22Rv1 (cell line): ENCODE measurements at regions not wholly inside any gene's neighbourhood (a gene's known extent, or its start where the extent isn't known, plus 50 kb on each side); places are given as distances from the start of the nearest gene placed in this dataset.

ENCODE experiments used
- H3K27ac ChIP-seq: fragments of 450-650 bp; 2 replicates; pipeline ENCODE4 v1.5.1; 2017
- ZFX ChIP-seq: fragments of 450-650 bp; IDR thresholded peaks from 2 replicates; pipeline ENCODE4 v1.6.1; 2017; ENCODE audit warnings: antibody characterized with exemption, borderline replicate concordance
- TF ChIP-seq, protein P1 (sequence below): fragments of 450-650 bp; IDR thresholded peaks from 2 replicates; pipeline ENCODE4 v1.5.1; 2017; ENCODE audit warnings: mild to moderate bottlenecking

DNA sequence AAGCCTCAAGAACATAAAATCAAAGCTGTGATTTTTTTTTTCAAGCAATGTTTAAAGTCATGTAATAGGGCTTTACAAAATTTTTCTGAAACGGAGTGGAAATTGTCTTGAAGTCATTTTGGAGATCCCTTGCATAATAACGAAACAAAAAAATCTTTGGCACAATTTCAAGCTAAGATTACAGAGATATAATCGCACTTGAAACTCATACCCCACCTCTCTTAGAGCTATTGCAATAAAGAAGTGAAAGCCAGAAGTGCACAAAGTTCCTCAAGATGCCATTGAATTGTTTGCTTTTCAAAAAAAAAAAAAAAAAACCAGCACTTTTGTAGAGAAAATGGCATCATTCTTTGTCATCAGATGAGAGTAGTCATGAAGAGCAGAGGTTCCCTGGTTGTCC, 152.3 kb downstream of the PAX3 start:
- H3K27ac ChIP-seq, result no peak overlapping the region
- TF ChIP-seq ZFX, result no peak
- TF ChIP-seq, protein P1, sequence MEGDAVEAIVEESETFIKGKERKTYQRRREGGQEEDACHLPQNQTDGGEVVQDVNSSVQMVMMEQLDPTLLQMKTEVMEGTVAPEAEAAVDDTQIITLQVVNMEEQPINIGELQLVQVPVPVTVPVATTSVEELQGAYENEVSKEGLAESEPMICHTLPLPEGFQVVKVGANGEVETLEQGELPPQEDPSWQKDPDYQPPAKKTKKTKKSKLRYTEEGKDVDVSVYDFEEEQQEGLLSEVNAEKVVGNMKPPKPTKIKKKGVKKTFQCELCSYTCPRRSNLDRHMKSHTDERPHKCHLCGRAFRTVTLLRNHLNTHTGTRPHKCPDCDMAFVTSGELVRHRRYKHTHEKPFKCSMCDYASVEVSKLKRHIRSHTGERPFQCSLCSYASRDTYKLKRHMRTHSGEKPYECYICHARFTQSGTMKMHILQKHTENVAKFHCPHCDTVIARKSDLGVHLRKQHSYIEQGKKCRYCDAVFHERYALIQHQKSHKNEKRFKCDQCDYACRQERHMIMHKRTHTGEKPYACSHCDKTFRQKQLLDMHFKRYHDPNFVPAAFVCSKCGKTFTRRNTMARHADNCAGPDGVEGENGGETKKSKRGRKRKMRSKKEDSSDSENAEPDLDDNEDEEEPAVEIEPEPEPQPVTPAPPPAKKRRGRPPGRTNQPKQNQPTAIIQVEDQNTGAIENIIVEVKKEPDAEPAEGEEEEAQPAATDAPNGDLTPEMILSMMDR, result no peak

DNA sequence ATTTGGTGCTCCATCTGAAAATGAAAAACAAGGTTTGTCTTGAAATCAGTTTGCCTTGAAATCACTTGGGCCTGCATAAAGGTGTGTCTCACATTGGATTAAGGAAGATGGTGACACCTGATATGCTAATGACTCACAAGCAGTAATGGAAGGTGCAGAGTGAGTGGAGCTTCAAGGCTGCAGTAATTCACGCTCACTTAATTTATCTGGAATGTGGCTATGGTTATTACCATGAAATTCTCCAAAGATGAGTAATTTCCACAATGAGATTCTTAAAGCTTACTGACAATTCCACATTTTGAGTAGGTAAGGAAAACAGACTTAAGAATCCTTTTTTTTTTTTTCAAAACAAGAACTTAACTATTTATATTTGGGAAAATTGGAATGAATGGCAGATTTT, 156.8 kb downstream of the PAX3 start:
- TF ChIP-seq ZFX, result no peak
- TF ChIP-seq, protein P1, result no peak
- H3K27ac ChIP-seq, result no peak overlapping the region

DNA sequence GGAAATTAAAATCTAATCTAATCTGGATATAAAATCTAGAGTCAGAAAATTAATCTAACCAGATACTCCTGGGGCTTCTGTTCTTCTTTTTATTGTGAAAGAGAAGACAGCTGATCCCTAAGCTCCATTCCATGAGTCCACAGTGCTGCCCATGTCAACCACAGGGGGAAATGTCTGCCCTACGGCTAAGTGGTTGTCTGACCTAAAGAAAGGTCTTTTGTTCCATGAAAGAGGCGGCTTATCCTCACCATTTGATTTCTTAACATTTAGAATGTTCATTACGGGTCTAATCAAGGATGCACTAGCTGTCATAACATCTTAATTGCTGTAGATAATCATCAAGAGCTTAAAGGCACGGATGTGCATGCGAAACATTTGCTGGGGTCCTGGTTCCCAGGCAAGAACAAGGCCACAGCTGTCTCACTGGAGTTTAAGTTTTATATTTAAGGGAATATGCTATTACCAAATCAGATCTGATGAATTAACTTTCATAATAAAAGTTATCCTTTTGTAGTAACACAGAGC, 162.6 kb downstream of the PAX3 start:
- TF ChIP-seq, protein P1, result no peak
- TF ChIP-seq ZFX, result no peak
- H3K27ac ChIP-seq, result no peak overlapping the region

DNA sequence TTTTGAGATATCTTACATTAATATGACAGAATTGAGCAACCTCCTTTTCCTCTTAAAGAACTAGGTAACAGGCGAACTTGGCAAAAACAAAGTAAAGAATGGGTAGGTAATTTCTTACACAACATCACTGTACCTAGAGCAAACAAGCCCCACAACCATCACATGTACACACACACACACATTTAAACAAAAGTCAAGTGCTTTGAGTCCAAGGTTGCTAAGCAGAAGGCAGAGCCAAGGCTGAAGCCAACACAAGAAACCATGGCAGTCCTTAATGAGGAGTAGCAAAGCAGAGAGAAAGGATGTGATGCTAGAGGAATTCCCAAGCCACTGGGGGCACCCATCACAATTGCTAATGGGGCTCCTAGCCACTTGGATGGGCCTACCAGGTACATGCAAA, 164.1 kb downstream of the PAX3 start:
- H3K27ac ChIP-seq, result no peak overlapping the region

DNA sequence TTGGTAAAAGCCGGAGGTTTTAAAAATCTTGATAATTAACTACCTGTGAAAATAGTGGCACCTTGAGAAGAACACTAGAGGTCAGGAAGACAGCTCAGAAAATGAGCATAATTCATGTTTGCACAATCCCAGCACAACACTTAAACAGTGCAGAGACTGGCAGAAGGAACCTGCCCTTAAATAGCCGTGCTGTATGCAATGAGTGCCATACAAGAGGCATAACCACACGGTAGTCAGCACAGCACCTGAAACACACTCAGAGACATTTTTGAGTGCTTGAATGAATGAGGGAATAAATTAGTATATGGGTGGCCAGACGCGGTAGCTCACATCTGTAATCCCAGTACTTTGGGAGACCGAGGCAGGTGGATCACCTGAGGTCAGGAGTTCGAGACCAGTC, 164.9 kb downstream of the PAX3 start:
- no peak overlapping the region for H3K27ac ChIP-seq
- TF ChIP-seq, protein P1, result no peak
- TF ChIP-seq ZFX, result no peak

More for the DNA sequence above, 164.1 kb downstream of the PAX3 start:
- TF ChIP-seq, protein P1, result no peak
- TF ChIP-seq ZFX, result no peak

DNA sequence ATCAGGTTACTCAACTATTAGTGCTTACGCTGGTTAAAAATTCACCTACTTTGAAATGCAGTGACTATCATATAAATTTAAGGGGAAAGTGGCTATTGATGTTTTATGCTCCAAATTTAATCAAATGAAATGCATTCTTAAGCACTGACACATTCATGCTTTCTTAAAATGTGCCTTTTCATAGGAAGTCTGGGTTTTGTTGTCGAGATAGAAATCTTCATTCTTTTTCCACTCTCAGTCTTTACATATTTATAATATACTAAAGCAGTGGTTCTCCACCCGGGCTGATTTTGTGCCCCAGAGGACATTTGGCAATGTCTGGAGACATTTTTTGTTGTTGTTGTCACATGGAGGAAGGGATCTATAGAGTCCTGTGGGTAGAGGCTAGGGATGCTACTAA, 167.9 kb downstream of the PAX3 start:
- H3K27ac ChIP-seq, result no peak overlapping the region
- no peak for TF ChIP-seq ZFX
- TF ChIP-seq, protein P1, result no peak

DNA sequence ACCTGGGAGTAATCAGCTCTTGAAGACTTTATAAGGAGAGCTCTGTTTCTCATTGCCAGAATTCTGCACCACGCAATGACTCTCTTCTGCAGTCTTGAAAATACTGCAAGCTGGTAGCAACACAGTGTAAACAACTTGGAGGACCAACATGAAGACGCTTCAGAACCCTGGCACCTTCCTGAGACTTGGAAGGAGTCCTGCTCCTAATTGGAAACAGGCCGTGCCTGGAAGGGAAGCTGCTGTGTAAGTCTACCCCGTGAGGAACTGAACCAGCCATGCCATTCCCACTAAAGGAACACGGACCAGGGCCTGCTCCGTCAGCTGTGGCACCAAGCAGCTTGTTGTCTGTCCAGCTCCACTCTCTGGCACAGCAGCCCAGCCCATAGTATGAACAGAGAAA, 171.1 kb downstream of the PAX3 start:
- no peak overlapping the region for H3K27ac ChIP-seq
- TF ChIP-seq ZFX, result no peak
- TF ChIP-seq, protein P1, result no peak
